ENCODE measurements at regions not wholly inside any gene's neighbourhood (a gene's known extent, or its start where the extent isn't known, plus 50 kb on each side); places are given as distances from the start of the nearest gene placed in this dataset.

DNA sequence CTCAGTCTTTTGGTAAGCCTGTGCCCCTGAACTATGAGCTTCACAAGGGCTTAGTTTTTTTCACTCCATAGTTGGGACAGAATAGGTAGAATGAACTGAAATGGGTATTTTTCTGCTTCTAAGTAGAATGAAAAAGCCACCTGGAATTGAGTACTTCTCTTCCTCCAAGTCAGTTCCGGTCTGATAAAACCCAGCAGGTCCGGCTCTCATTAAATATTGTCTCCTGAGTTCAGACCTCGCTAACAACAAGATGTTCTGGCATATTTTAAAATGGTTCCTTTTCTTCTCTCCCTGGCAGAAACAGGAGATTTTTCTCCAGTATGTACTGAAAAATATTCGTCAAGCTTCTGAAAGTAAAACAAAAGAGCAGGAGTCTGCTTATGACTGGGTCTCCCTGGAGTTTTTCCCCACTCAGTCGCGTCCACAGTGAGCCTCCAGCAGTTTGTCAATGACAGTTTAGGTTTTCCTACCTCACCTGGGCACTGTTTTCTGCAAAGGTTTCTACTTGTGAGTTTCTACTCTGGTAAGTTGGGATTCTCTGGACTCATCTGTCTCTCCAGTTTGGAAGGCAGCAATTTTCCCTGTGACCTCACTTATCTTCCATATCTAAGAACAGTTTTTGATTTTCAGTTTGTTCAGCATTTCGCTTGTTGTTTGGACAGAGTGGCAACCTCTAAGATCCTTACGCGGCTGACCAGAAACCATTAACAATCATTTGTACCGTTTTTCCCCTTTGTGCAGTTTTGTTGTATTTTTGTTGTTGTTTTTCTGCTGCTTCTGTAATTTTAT lies 868.0 kb downstream of the METTL15 start:
- no peaks in the 10 kb centered on the region for H3K9me3 Mint-ChIP-seq
- no peak for DNase-seq (ENCODE audit: low read depth, low spot score)
- TF ChIP-seq, protein P1, sequence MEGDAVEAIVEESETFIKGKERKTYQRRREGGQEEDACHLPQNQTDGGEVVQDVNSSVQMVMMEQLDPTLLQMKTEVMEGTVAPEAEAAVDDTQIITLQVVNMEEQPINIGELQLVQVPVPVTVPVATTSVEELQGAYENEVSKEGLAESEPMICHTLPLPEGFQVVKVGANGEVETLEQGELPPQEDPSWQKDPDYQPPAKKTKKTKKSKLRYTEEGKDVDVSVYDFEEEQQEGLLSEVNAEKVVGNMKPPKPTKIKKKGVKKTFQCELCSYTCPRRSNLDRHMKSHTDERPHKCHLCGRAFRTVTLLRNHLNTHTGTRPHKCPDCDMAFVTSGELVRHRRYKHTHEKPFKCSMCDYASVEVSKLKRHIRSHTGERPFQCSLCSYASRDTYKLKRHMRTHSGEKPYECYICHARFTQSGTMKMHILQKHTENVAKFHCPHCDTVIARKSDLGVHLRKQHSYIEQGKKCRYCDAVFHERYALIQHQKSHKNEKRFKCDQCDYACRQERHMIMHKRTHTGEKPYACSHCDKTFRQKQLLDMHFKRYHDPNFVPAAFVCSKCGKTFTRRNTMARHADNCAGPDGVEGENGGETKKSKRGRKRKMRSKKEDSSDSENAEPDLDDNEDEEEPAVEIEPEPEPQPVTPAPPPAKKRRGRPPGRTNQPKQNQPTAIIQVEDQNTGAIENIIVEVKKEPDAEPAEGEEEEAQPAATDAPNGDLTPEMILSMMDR (conservative IDR thresholded peaks at IDR 0.05) = no peak
- no peak overlapping the region for H3K27ac Mint-ChIP-seq (ENCODE audit: unreplicated experiment)
- H3K4me1 Mint-ChIP-seq = no peaks in the 10 kb centered on the region
- no peak overlapping the region for H3K4me3 Mint-ChIP-seq
- H3K36me3 Mint-ChIP-seq (ENCODE audit: low read depth) = no peaks in the 10 kb centered on the region
- no peaks in the 10 kb centered on the region for H3K27me3 Mint-ChIP-seq (ENCODE audit: low read depth)

DNA sequence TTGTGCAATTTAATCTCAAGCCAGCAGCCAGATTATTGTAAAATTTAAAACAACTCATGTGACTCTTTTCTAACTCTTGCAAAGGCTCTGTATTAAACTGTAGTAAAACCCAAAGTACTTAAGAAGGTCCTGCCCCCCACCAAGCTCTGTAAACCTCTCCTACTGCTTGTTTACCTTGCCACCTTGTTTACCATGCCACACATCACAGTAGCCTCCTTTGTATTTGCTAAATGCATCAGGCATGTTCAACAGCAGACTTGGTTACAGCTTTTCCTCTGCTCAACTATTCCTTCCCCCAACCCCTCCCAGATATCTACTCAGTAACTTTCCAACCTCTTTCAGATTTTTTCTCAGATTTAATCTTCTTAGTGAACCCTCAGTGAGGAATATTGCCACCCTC lies 861.6 kb downstream of the METTL15 start:
- Mint-ChIP-seq H3K4me1 (no peaks in the 10 kb centered on the region), H3K27me3 (ENCODE audit: low read depth) (peaks cover 2% of the 10 kb centered on the region), H3K27ac (ENCODE audit: unreplicated experiment) (no peak overlapping the region), H3K9me3 (no peaks in the 10 kb centered on the region), H3K4me3 (no peak overlapping the region), H3K36me3 (ENCODE audit: low read depth) (no peaks in the 10 kb centered on the region)
- TF ChIP-seq, protein P1 (conservative IDR thresholded peaks at IDR 0.05) = no peak
- DNase-seq (ENCODE audit: low read depth, low spot score) = no peak

DNA sequence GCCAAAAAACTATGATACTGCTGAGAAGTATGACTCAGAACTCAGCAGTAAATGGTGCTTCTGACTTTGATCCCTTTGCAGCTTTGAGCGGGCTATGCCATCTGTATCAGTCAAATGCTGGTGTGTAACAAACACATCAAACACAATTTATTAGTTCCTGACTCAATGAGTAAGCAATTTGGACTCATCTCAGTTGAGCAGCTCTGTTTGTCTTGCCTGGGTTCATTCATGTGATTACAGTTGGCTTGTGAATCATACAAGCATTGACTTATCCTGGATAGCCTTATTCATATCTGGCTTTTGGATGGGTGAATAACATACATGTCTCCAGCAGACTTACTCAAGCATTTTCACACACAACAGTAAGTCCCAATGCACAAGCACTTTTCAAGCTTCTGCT lies 858.8 kb downstream of the METTL15 start:
- Mint-ChIP-seq H3K27me3 (ENCODE audit: low read depth) (peaks cover 2% of the 10 kb centered on the region), H3K27ac (ENCODE audit: unreplicated experiment) (no peak overlapping the region), H3K4me3 (no peak overlapping the region), H3K9me3 (no peaks in the 10 kb centered on the region), H3K36me3 (ENCODE audit: low read depth) (no peaks in the 10 kb centered on the region), H3K4me1 (no peaks in the 10 kb centered on the region)
- TF ChIP-seq, protein P1 (conservative IDR thresholded peaks at IDR 0.05) = no peak
- DNase-seq (ENCODE audit: low read depth, low spot score) = no peak

DNA sequence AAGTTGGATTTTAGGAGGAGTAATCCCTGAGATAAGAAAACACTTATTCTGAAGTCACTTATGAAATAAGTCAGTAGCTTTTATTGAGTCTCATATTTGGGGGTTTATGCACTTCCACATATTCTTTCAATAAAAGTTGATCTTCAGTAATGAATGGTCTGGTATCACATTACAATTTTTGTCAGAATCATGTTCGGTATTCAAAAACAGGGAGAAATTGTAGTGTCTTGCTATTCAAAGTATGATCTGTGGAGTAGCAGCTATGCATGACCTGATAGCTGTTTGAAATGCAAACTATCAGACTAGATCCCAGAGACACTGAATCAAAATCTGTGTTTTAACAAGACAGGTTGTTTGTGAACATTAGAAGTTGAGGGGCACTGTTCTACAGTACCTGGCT lies 857.6 kb downstream of the METTL15 start:
- no peak overlapping the region for H3K4me3 Mint-ChIP-seq
- H3K9me3 Mint-ChIP-seq = no peaks in the 10 kb centered on the region
- no peak for DNase-seq (ENCODE audit: low read depth, low spot score)
- peaks cover 2% of the 10 kb centered on the region for H3K27me3 Mint-ChIP-seq (ENCODE audit: low read depth)
- H3K4me1 Mint-ChIP-seq = no peaks in the 10 kb centered on the region
- H3K27ac Mint-ChIP-seq (ENCODE audit: unreplicated experiment) = no peak overlapping the region
- TF ChIP-seq, protein P1 (conservative IDR thresholded peaks at IDR 0.05) = no peak
- H3K36me3 Mint-ChIP-seq (ENCODE audit: low read depth) = no peaks in the 10 kb centered on the region

DNA sequence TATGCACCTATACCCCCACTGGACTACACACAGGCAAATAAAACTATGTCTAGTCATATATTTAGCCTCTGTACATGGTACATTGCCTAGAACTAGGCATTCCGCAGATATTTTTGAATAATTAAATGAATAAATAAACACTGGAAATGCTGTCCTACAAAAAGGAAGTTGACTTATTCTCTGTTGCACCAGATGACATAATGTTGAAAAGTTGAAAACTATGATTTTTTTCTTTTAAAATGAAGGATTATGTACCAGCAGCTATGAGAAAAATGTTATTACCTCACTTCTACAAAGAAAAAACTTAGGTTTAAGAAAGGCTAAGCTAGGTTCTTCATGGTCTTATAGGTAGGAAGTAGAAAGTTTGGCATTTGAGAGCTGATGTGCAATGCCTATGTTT lies 856.6 kb downstream of the METTL15 start:
- Mint-ChIP-seq H3K4me3 (no peak overlapping the region), H3K27me3 (ENCODE audit: low read depth) (no peaks in the 10 kb centered on the region), H3K36me3 (ENCODE audit: low read depth) (no peaks in the 10 kb centered on the region), H3K27ac (ENCODE audit: unreplicated experiment) (no peak overlapping the region), H3K4me1 (no peaks in the 10 kb centered on the region), H3K9me3 (no peaks in the 10 kb centered on the region)
- TF ChIP-seq, protein P1 (conservative IDR thresholded peaks at IDR 0.05) = no peak
- DNase-seq (ENCODE audit: low read depth, low spot score) = no peak
